ENCODE measurements at regions not wholly inside any gene's neighbourhood (a gene's known extent, or its start where the extent isn't known, plus 50 kb on each side); places are given as distances from the start of the nearest gene placed in this dataset.

DNA sequence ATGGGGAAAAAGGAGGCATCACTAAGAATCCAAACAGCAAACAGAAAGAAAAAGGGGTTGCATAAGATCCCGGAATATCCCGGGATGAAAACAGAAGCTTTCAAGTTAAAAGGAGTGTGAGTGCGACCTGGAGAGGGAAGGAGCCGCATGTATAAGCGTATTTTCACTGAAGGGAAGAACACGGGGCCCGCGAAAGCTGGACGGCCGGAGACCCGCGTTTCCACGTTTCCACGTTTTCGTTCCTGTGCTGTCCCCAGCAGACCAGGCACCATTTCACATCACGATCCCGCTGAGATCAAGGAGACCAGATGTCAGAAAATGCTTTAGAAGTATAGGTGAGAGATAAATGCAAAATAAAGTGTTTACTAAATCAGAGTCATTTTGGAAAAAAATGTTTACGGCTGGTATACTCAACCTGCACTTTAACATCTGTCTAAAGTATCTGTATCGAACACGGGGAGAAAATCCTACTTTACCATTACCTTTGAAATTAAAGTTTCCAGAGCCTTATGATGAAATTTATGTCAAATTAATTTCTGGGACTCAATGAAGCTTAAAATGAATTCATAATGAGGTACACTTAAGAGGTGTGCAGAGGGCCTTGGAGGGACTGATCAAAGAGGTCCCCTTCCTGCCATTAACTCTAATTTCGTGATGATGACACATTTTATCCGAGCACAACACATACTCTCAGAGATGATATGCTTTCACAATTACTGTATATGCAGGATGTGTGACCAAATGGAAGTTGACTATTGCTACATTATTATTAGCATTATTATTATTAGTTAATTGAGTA lies 71.0 kb upstream of the SALL3 start:
- no peak for TF ChIP-seq MYC (IDR thresholded peaks at IDR 0.05; ENCODE audit: low read depth, low read length)
- TF ChIP-seq, protein P1, sequence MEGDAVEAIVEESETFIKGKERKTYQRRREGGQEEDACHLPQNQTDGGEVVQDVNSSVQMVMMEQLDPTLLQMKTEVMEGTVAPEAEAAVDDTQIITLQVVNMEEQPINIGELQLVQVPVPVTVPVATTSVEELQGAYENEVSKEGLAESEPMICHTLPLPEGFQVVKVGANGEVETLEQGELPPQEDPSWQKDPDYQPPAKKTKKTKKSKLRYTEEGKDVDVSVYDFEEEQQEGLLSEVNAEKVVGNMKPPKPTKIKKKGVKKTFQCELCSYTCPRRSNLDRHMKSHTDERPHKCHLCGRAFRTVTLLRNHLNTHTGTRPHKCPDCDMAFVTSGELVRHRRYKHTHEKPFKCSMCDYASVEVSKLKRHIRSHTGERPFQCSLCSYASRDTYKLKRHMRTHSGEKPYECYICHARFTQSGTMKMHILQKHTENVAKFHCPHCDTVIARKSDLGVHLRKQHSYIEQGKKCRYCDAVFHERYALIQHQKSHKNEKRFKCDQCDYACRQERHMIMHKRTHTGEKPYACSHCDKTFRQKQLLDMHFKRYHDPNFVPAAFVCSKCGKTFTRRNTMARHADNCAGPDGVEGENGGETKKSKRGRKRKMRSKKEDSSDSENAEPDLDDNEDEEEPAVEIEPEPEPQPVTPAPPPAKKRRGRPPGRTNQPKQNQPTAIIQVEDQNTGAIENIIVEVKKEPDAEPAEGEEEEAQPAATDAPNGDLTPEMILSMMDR (IDR thresholded peaks at IDR 0.05; ENCODE audit: low read depth, low read length) = no peak
- TF ChIP-seq MAX (IDR thresholded peaks at IDR 0.05; ENCODE audit: low read depth, low read length) = no peak
- no peak for TF ChIP-seq POLR2A (IDR thresholded peaks at IDR 0.05; ENCODE audit: extremely low read depth, insufficient read length)
- no peak for DNase-seq (ENCODE audit: low read depth)
- H3K4me3 ChIP-seq (ENCODE audit: low read depth, low read length) = no peak overlapping the region

GRCh38 chr18:78911751-78912283 lies 67.8 kb upstream of the SALL3 start:
- no peak overlapping the region for H3K4me3 ChIP-seq (ENCODE audit: low read depth, low read length)
- no peak for DNase-seq (ENCODE audit: low read depth)
- no peak for TF ChIP-seq MYC (IDR thresholded peaks at IDR 0.05; ENCODE audit: low read depth, low read length)
- no peak for TF ChIP-seq POLR2A (IDR thresholded peaks at IDR 0.05; ENCODE audit: extremely low read depth, insufficient read length)
- TF ChIP-seq MAX (IDR thresholded peaks at IDR 0.05; ENCODE audit: low read depth, low read length) = no peak
- TF ChIP-seq, protein P1 (IDR thresholded peaks at IDR 0.05; ENCODE audit: low read depth, low read length) = no peak

DNA sequence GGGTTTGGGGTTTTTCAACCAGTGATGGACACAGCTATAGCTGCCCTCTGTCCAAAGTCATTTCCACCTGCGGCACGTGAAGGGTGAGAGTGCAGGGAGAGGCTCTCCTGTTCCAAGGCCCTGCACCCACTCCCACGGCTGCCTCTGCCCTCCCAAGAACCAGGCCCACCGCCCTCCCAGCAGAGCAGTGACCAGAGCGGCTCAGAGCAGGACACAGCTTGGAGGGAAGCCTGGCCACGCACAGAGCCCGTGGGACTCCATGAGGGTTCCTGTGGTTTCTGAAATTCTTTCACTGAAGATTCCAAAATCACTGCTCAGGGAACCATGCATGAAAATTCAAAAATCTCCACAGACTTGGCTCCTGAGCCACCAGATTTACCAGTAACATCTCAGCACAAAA lies 67.3 kb upstream of the SALL3 start:
- H3K4me3 ChIP-seq (ENCODE audit: low read depth, low read length) = no peak overlapping the region
- TF ChIP-seq POLR2A (IDR thresholded peaks at IDR 0.05; ENCODE audit: extremely low read depth, insufficient read length) (no peak), MYC (IDR thresholded peaks at IDR 0.05; ENCODE audit: low read depth, low read length) (no peak), MAX (IDR thresholded peaks at IDR 0.05; ENCODE audit: low read depth, low read length) (no peak)
- TF ChIP-seq, protein P1 (IDR thresholded peaks at IDR 0.05; ENCODE audit: low read depth, low read length) = no peak
- DNase-seq (ENCODE audit: low read depth) = no peak

- TF ChIP-seq MAX (IDR thresholded peaks at IDR 0.05; ENCODE audit: low read depth, low read length) = no peak
- DNase-seq (ENCODE audit: low read depth) = no peak
- H3K4me3 ChIP-seq (ENCODE audit: low read depth, low read length) = no peak overlapping the region
Measured at GRCh38 chr18:78912844-78913243, 66.8 kb upstream of the SALL3 start.

DNA sequence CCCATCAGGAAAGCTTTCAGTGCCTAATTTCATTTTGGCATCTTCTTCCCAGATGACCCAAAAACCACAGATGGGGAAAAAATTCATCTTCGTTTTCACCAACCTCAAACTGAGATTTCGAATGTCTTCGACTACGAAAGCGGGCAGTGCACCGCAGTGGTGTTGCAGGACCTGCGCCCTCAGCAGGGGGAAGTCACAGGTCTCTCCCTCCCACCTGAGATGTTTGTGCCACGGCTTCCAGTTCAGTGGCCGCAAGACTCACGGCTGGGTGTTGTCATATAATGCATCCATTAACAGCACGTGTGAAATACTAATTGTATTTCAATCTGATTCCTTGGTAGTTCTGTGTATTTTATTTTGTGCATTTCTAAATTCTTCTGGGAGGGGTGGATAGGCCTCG lies 66.2 kb upstream of the SALL3 start:
- TF ChIP-seq, protein P1 (IDR thresholded peaks at IDR 0.05; ENCODE audit: low read depth, low read length) = no peak
- TF ChIP-seq MAX (IDR thresholded peaks at IDR 0.05; ENCODE audit: low read depth, low read length) (no peak), MYC (IDR thresholded peaks at IDR 0.05; ENCODE audit: low read depth, low read length) (no peak), POLR2A (IDR thresholded peaks at IDR 0.05; ENCODE audit: extremely low read depth, insufficient read length) (no peak)
- no peak for DNase-seq (ENCODE audit: low read depth)
- H3K4me3 ChIP-seq (ENCODE audit: low read depth, low read length) = no peak overlapping the region

- no peak for DNase-seq (ENCODE audit: low read depth)
- H3K4me3 ChIP-seq (ENCODE audit: low read depth, low read length) = no peak overlapping the region
- TF ChIP-seq, protein P1 (IDR thresholded peaks at IDR 0.05; ENCODE audit: low read depth, low read length) = no peak
- TF ChIP-seq POLR2A (IDR thresholded peaks at IDR 0.05; ENCODE audit: extremely low read depth, insufficient read length) = no peak
- TF ChIP-seq MAX (IDR thresholded peaks at IDR 0.05; ENCODE audit: low read depth, low read length) = no peak
- TF ChIP-seq MYC (IDR thresholded peaks at IDR 0.05; ENCODE audit: low read depth, low read length) = no peak
Measured at GRCh38 chr18:78913830-78914231, 65.8 kb upstream of the SALL3 start.
